LNCAP (cell line): ENCODE measurements at regions not wholly inside any gene's neighbourhood (a gene's known extent, or its start where the extent isn't known, plus 50 kb on each side); places are given as distances from the start of the nearest gene placed in this dataset.

Experiments
- CTCF ChIP-seq: fragments of 450-650 bp; IDR thresholded peaks from 2 replicates; pipeline ENCODE4 v1.5.1; 2017; ENCODE audit warnings: mild to moderate bottlenecking

GRCh38 chrX:8404471-8404870, 60.2 kb upstream of the VCX3B start:
- TF ChIP-seq CTCF = no peak

GRCh38 chrX:8404926-8405325, 59.7 kb upstream of the VCX3B start:
- TF ChIP-seq CTCF = no peak

- TF ChIP-seq CTCF = no peak
Observed at GRCh38 chrX:8405631-8406030, 59.0 kb upstream of the VCX3B start.

GRCh38 chrX:8413279-8413678, 51.4 kb upstream of the VCX3B start:
- no peak for TF ChIP-seq CTCF
